HG02759 (cell line): ENCODE measurements at regions not wholly inside any gene's neighbourhood (a gene's known extent, or its start where the extent isn't known, plus 50 kb on each side); places are given as distances from the start of the nearest gene placed in this dataset.

ENCODE experiments used
- ATAC-seq: cut with Tn5 transposase; IDR thresholded peaks from one replicate; pipeline ENCODE4 v1.9.1; 2021; ENCODE audit warnings: mild to moderate bottlenecking, moderate library complexity; ENCODE audit not compliant: unreplicated experiment

GRCh38 chr5:89946508-89946907 lies 463.0 kb downstream of the CETN3 start:
- ATAC-seq: no peak

- no peak for ATAC-seq
Measured at GRCh38 chr5:89942171-89942570, 467.4 kb downstream of the CETN3 start.

GRCh38 chr5:89936576-89936975 lies 473.0 kb downstream of the CETN3 start:
- ATAC-seq: no peak

GRCh38 chr5:89934069-89934468 lies 475.5 kb downstream of the CETN3 start:
- no peak for ATAC-seq

- ATAC-seq: no peak
Measured at GRCh38 chr5:89932771-89933181, 476.8 kb downstream of the CETN3 start.

GRCh38 chr5:89930591-89931392 lies 478.8 kb downstream of the CETN3 start:
- ATAC-seq: peak; percentile 91

GRCh38 chr5:89929834-89930233 lies 479.7 kb downstream of the CETN3 start:
- ATAC-seq: no peak

GRCh38 chr5:89929173-89929572 lies 480.4 kb downstream of the CETN3 start:
- no peak for ATAC-seq

- ATAC-seq: no peak
Measured at GRCh38 chr5:89922161-89922560, 487.4 kb downstream of the CETN3 start.

- ATAC-seq: no peak
Measured at GRCh38 chr5:89917112-89917511, 492.4 kb downstream of the CETN3 start.

GRCh38 chr5:89916131-89916530 lies 493.4 kb downstream of the CETN3 start:
- ATAC-seq: no peak

GRCh38 chr5:89908876-89909275 lies 500.7 kb downstream of the CETN3 start:
- ATAC-seq: no peak

GRCh38 chr5:89904442-89904841 lies 505.1 kb downstream of the CETN3 start:
- ATAC-seq: no peak

GRCh38 chr5:89901983-89902382 lies 507.6 kb downstream of the CETN3 start:
- no peak for ATAC-seq

GRCh38 chr5:89901346-89901745 lies 508.2 kb downstream of the CETN3 start:
- ATAC-seq: no peak

- ATAC-seq: no peak
Measured at GRCh38 chr5:89900346-89900745, 509.2 kb downstream of the CETN3 start.

GRCh38 chr5:89899559-89899958 lies 510.0 kb downstream of the CETN3 start:
- no peak for ATAC-seq

- no peak for ATAC-seq
Measured at GRCh38 chr5:89893546-89893945, 516.0 kb downstream of the CETN3 start.

- no peak for ATAC-seq
Measured at GRCh38 chr5:89885670-89886069, 523.9 kb downstream of the CETN3 start.

- no peak for ATAC-seq
Measured at GRCh38 chr5:89883967-89884366, 525.6 kb downstream of the CETN3 start.

- no peak for ATAC-seq
Measured at GRCh38 chr5:89878140-89879132, 531.1 kb downstream of the CETN3 start.

- no peak for ATAC-seq
Measured at GRCh38 chr5:89871906-89872305, 537.6 kb downstream of the CETN3 start.
